Activated CD4-positive, alpha-beta T cell treated with anti-CD3 and anti-CD28 coated beads for 1 hour (primary cell): ENCODE measurements at regions not wholly inside any gene's neighbourhood (a gene's known extent, or its start where the extent isn't known, plus 50 kb on each side); places are given as distances from the start of the nearest gene placed in this dataset.
"Not testable (repeated sequence)": the region's sequence is repeated elsewhere in the genome, so short reads cannot be mapped to it uniquely, and the experiment has no call there.

Experiments used
- DNase-seq: peaks from one replicate; pipeline ENCODE4 v3.0.0-alpha.2; 2020

DNA sequence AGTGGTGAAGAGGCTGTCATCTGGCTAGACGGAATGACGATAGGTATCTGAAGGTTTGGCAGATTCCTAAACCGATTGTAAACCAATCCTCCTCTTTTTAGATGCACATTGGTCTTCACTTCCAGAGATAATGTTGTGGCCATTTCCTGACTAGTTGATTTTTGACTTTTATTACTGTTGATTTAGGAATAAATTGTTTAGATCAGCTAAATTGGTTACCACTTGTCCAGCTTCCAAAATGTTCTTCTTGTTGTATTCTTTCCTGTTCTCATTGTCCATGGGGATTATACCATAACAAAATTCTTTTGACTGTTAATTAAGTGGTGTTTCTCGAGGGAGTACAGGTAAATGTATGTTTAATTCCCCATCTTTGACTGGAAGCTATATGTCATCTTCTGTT is 119.7 kb downstream of the MACROH2A1 start:
- no peak for DNase-seq

DNA sequence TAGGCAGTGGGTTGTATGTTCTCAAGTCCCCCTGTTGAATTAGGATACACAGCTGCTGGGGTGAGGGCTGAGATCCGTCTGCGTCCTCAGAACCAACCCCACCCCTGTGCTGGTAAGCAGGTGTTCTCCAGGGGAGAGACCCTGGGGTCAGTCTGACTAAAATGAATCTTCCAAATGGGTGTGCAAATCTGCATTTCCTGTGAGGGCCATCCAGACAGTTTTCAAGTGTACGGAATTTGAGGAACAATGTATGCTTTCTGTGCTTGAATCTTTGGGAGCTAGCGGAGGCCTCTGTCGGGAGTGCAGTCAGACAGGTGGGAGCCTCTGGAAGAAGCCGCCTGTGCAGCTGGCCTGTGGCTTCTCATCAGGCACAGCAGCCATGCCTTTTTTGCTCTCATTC is 122.9 kb downstream of the MACROH2A1 start:
- DNase-seq, result no peak

DNA sequence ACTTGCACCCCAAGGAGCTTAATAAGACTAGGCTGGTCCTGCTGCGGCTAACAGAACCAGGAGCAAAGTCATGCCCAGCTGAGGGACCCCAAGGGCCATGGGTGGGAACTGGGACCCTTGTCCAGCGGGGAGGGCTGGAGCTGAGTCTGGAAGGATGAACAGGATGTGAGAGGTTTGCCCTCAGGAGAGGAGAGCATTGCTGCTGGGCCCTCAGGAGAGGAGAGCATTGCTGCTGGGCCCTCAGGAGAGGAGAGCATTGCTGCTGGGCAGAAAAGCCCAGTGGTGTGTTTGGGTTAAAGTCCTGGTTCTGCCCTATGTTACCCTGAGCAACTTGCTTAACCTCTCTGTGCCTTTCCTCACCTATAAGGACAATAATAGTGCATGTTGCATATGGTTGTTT is 125.8 kb downstream of the MACROH2A1 start:
- no peak for DNase-seq

DNA sequence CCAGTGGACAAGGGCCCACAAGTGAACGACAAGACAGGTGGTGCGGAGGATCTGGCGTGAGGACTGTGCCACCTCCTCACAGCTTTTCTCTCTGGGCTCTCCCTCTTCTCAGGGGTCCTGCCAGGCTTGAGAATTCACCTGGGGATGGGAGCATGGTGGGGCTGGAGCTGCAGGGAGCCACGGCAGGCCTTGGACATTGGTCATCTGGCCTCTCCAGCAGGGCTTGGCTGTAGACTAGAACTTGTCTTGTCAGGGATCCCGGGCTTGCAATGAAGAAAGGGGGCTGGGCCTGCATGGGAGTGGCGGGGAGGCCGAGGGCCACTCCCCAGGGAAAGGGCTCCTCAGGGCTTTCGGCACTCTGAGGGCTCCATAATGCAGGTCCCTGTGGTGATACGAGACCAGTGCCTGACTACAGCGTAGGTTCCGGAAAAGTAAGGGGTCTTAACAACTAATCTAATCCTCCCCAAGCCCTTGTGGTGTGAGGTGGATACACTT is 126.7 kb downstream of the MACROH2A1 start:
- DNase-seq, result no peak

DNA sequence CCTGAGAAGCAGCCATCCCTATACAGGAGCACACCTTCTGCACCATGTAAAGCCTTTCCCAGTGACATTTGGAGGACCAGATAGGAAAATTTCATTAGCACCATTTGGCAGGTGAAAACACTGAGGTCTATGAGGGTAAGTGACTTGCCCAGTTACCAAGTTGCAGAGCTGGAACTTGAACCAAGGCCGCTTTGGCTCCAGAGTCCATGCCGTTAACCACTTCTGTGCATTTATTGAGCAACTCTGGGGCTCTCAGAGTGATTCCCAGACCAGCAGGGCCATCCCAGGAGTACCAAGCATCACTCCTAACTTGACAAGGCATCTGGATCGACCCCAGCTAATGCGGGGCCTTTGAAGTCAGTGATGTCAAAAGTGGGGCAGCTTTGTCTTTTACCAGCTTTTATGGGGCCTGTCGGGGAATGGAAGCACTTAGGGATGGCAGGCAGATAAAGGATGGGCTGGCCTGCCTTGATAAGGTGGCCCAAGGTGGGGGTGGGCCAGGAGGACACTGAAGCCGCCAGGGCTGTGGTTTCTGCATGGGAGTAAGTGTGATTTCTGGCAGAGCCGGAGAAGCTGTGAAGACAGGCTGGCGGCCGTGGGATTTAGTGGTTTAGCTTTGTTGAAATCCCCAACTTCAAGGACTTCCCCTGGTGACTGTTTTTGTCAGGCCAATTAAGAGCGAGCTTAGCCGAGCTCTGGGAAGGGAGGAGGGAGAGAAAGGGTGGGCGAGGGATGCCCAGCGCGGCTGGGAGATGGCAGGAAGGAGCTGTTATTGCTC is 127.3 kb downstream of the MACROH2A1 start:
- no peak for DNase-seq

- no peak for DNase-seq
Observed at GRCh38 chr5:135269931-135270421, 129.1 kb downstream of the MACROH2A1 start.

DNA sequence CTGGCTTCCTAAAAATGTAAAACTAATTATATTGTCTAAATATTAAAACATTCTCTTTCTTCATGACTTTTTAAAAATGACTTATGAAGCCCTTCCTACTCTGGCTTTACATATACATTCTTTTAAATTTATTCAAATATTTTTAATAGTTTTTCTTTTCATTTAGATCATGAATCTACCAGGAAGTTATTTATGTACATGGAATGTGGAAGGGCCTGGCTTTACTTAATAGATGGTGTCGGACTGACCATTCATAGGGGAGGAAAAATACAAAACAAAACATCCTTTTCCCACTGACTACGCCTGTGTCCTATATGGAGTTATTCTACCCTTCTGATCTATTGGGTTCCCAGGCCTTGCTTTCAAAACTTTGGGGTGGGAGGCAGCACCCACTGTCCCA is 129.8 kb downstream of the MACROH2A1 start:
- no peak for DNase-seq

DNA sequence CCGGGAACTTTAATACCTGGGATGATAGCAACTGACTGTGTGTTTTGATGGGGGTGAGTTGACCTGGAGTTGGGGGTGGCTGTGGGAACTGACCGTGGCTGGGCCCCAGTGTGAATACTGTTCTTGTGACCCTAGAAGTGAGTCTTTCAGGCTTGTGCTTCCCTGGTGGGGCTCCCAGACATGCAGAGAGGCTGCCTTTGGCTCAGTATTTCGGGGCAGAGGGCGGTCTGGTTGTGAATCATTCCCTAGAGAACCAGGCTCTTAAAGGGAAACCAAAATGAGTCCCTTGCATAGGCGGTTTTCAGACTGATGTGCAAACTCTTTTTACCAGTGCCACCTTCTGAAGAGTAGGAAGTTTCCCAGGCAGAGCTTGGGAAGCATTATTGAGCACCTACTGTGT is 132.1 kb downstream of the MACROH2A1 start:
- no peak for DNase-seq

DNA sequence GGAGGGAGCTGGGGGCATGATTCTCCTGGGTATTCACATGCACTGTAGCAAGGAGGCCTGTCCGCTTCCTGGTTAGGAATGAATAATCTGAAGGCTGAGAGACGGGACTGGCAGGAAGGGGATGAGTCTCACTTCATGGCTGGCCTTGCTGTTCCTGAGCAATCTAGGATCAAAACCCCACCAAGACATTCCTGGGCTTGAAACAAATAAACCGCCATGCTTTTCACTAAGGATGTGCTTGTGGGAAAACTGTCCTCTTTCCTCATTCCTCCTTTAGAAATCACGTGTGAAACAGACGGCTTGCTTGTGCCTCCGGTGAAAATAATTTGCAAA is 132.8 kb downstream of the MACROH2A1 start:
- DNase-seq, result no peak

- no peak for DNase-seq
Observed at GRCh38 chr5:135265497-135266302, 133.3 kb downstream of the MACROH2A1 start.

GRCh38 chr5:135264451-135265440 is 134.3 kb downstream of the MACROH2A1 start:
- no peak for DNase-seq

DNA sequence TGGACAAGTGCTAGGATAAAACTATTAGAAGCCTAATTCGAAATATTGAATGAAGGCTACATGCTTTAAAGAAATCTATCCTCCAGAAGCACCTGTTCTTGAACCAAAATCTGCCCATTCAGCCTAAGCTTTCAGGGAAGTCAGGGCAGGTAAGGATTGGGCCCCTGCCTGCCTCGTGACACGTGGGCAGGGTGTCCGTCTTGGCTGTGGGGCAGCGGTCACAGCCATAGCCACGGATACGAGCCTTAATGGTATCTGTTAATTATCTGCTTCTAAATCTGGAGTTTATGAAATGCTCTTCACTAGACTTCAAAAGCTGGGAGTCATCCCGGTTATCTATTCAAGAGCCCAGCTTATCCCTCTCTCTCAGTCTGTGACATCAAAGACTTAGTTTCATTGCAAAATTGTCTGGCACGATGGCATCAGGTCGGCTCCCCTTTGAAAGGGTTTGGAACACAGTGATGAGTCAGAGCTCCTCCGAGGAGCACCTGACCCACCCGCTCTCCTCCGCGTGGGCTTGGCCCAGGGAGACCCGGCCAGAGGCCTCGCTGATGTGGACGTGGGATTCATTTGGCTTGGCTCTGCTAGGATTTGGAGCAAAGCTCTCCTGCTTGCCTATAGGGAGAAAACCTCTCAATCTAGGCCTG is 135.9 kb downstream of the MACROH2A1 start:
- DNase-seq, result no peak

- no peak for DNase-seq
Observed at GRCh38 chr5:135262364-135262763, 136.7 kb downstream of the MACROH2A1 start.

DNA sequence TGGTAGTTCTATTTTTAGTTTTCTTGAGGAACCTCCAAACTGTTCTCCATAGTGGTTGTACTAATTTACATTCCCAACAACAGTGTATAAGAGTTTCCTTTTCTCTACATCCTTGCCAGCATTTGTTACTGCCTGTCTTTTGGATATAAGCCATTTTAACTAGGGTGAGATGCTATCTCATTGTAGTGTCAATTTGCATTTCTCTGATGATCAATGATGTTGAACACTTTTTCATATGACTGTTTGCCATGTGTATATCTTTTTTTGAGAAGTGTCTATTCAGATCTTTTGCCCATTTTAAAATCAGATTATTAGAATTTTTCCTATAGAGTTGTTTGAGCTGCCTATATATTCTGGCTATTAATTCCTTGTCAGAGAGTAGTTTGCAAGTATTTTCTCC is 138.9 kb downstream of the MACROH2A1 start:
- not testable (repeated sequence) for DNase-seq

GRCh38 chr5:135255461-135256178 is 143.4 kb downstream of the MACROH2A1 start:
- DNase-seq, result no peak

DNA sequence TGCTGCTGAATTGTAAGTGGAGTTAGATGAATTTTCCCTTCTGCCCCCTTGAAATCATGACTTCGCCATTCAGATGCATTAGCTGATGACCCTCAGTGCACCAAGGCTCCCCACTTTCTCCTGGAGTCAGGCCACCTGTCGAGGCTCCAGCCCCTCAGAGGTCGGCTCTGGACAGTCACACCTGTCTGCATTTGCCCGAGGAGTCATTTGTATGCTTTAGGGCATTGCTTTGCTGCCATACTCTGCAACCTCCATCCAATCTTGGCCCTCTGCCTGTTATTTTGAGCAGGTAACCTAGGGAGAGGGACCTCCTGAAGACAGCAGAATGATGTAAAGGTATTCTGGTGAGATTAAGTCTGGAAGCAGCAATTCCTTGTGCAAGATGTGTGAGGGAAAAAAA is 144.8 kb downstream of the MACROH2A1 start:
- no peak for DNase-seq

DNA sequence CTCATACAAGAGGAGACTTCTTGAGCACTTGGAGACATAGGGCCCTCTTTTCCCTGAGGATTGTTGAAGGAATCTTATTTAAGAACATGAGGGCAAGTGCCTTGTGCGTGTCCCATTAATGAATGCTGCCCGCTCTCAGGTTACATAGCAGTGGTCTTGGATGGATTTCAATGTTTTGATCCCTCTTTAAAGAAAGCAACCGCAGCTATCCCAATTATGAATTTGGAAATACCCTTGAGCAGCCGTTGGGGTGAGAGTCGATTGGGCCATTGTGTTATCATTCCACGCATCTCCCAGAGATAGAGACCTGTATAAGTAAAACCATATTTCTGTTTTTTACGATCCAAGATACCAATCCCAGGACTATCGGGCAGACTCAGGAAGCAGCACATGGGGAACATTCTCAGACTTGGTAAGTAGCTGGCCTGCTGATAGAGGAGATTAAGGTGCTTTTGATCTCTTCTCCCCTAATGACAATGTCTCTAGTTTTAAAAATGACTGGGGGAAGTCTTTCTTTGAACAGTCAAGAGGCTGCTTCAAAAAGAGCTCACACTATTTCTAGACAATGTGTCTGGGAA is 145.3 kb downstream of the MACROH2A1 start:
- no peak for DNase-seq

DNA sequence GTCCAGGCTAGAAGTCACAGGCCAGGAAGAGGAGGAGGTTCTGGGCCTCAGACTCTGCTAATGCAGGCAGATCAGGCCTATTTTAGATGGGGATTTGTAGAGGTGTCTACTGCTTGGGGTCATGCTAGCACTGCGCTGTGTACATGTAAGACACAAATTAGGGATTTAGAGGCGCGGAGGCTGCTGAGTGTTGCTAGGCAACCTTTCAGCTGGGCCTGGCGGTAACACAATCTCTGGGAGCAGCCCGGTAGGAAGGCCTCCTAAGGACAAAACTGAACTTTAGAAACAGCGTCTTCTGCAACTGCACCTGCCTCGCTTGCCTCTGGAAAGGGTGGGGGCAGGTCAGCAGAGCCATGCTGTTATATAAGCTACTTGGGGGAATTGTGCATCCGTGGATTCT is 147.9 kb downstream of the MACROH2A1 start:
- no peak for DNase-seq

GRCh38 chr5:135250671-135251070 is 148.4 kb downstream of the MACROH2A1 start:
- no peak for DNase-seq

DNA sequence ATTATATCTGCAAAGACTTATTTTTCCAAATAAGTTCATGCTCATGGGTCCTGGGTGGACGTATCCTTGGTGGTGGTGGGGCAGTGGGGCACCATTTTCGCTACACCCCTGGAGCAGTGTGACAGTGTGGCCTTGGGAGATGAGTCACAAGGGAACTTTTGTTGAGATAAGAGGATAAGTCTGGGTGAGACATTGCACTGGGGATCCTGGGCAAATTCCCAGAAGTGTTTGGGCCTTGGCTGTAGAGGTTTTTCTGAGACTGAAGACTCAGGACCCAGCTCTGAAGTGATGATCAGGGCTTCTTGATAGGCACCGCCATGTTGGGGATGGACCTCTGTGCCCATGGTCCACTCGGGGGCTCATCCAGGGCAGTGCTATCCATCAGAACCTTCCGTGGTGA is 149.4 kb downstream of the MACROH2A1 start:
- no peak for DNase-seq

GRCh38 chr5:135248801-135249231 is 150.2 kb downstream of the MACROH2A1 start:
- DNase-seq, result no peak
